ENCODE measurements at regions not wholly inside any gene's neighbourhood (a gene's known extent, or its start where the extent isn't known, plus 50 kb on each side); places are given as distances from the start of the nearest gene placed in this dataset.

GRCh38 chr2:14479486-14479885 is 153.0 kb upstream of the LRATD1 start:
- ChIA-PET POLR2A (ENCODE audit: partially characterized antibody) (no interaction called here), CTCF (ENCODE audit: partially characterized antibody) (interaction anchor here (1.0 kb wide), 1 partner anchor 18 kb away, joined by 3 read pairs; no protein-coding TSS in a partner anchor)
- Histone ChIP-seq H3K79me1 (ENCODE audit: low read depth, low read length) (no peaks in the 10 kb centered on the region), H3K27ac (ENCODE audit: low read depth, low read length) (no peak overlapping the region), H3K23ac (ENCODE audit: insufficient read length) (no peak overlapping the region), H4K91ac (replicated peaks; ENCODE audit: insufficient read length, low read length) (no peak overlapping the region), H2AK5ac (ENCODE audit: low read depth, low read length) (no peak overlapping the region), H4K8ac (ENCODE audit: extremely low read depth, insufficient read depth, low read length) (no peak overlapping the region), H4K5ac (ENCODE audit: insufficient read length, low read depth, low read length) (no peak overlapping the region), H2BK20ac (ENCODE audit: low read length) (no peak overlapping the region), H2BK120ac (replicated peaks; ENCODE audit: low read depth, low read length) (no peak overlapping the region), H3K36me3 (ENCODE audit: control insufficient read depth in 2 of 4, insufficient read depth in 4 of 4, low read length in 3 of 4) (no peaks in the 10 kb centered on the region), H2BK12ac (ENCODE audit: low read depth, low read length) (no peak overlapping the region), H3K56ac (replicated peaks; ENCODE audit: insufficient read length, low read depth, low read length) (no peak overlapping the region), H2BK15ac (ENCODE audit: low read length) (no peak overlapping the region), H2AFZ (ENCODE audit: low read length) (no peak overlapping the region), H3K18ac (ENCODE audit: extremely low read depth, low read length) (no peak overlapping the region), H3K9me3 (ENCODE audit: insufficient read depth in 2 of 2, low read depth in 1 of 2, low read length in 1 of 2) (no peaks in the 10 kb centered on the region), H3K27me3 (replicated peaks in 1 of 4; ENCODE audit: control insufficient read depth in 3 of 4, extremely low read depth in 1 of 4, insufficient read depth in 3 of 4, low read length in 3 of 4) (no peaks in the 10 kb centered on the region), H3K14ac (ENCODE audit: insufficient read length) (no peak overlapping the region), H4K20me1 (replicated peaks in 1 of 2; ENCODE audit: control insufficient read depth in 1 of 2, insufficient read depth in 2 of 2, low read length in 2 of 2) (no peaks in the 10 kb centered on the region), H3K4me2 (ENCODE audit: insufficient read depth in 1 of 2, low read depth in 2 of 2, low read length in 2 of 2) (no peak overlapping the region), H3K4ac (replicated peaks; ENCODE audit: insufficient read length, low read depth, low read length) (no peak overlapping the region), H3K4me3 (ENCODE audit: extremely low read depth in 1 of 4, insufficient read depth in 2 of 4, low read depth in 3 of 4, low read length in 4 of 4) (no peak overlapping the region), H3K23me2 (ENCODE audit: low read depth, low read length) (no peaks in the 10 kb centered on the region), H2BK5ac (ENCODE audit: low read depth, low read length) (no peak overlapping the region), H3K4me1 (replicated peaks in 1 of 4; ENCODE audit: control insufficient read depth in 3 of 4, insufficient read depth in 4 of 4, low read length in 3 of 4) (no peaks in the 10 kb centered on the region), H3K79me2 (ENCODE audit: control insufficient read depth in 1 of 2, insufficient read depth in 2 of 2, low read length in 2 of 2) (no peaks in the 10 kb centered on the region), H3K9ac (replicated peaks in 1 of 4; ENCODE audit: extremely low read depth in 1 of 4, low read depth in 3 of 4, low read length in 3 of 4) (no peak overlapping the region)
- FAIRE-seq (no peak), DNase-seq (ENCODE audit: low read depth in 1 of 2, low spot score in 2 of 2) (no peak)
- 88% methylated on average over 2 of the region's 2 CpGs; no CpG with 5 or more reads in 1 of the 2 experiments for WGBS, 2 experiments (ENCODE audit: extremely low coverage in 1 of 2, insufficient coverage in 1 of 2, insufficient read length in 1 of 2, insufficient replicate concordance in 2 of 2, low coverage in 1 of 2, low lambda C conversion rate in 2 of 2, missing lambda C conversion rate in 1 of 2)
- TF ChIP-seq GTF2F1 (IDR thresholded peaks at IDR 0.05; ENCODE audit: borderline replicate concordance, low read depth, low read length) (no peak), EGR1 (IDR thresholded peaks at IDR 0.05; ENCODE audit: borderline replicate concordance, low read depth, low read length) (no peak), HDAC2 (IDR thresholded peaks at IDR 0.05; ENCODE audit: borderline replicate concordance in 1 of 2, low read depth in 2 of 2, low read length in 2 of 2) (no peak), JUN (IDR thresholded peaks at IDR 0.05; ENCODE audit: low read depth, low read length) (no peak), JUND (IDR thresholded peaks at IDR 0.05; ENCODE audit: low read length) (no peak)

Measured in H1 (cell line).